ENCODE measurements at regions not wholly inside any gene's neighbourhood (a gene's known extent, or its start where the extent isn't known, plus 50 kb on each side); places are given as distances from the start of the nearest gene placed in this dataset.

DNA sequence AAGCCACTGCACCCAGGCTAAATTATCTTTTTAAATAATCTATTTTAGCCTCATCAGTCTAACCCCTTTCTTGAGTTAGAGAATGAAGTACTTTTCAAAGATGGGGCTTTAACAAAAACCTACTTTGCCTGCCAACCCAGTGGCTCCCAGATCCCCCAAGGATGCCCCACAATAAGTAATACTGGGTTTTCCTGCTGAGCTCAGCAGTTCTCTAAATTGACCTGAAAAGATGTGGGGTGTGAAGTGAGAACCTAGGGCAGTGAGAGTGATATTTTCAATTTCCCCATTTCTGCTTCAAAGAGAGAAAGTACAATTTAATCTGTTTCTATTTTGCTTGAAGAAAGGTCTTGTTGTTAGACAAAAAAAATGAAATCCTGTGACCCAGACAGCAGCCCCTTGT is 318.5 kb upstream of the UMPS start:
- DNase-seq (ENCODE audit: low read depth in 2 of 2): no peak
- H3K4me3 ChIP-seq (replicated peaks in 1 of 2; ENCODE audit: low read depth in 2 of 2, low read length in 2 of 2): no peak overlapping the region
- no peak for TF ChIP-seq CTCF (IDR thresholded peaks at IDR 0.05; ENCODE audit: low read depth, low read length)

DNA sequence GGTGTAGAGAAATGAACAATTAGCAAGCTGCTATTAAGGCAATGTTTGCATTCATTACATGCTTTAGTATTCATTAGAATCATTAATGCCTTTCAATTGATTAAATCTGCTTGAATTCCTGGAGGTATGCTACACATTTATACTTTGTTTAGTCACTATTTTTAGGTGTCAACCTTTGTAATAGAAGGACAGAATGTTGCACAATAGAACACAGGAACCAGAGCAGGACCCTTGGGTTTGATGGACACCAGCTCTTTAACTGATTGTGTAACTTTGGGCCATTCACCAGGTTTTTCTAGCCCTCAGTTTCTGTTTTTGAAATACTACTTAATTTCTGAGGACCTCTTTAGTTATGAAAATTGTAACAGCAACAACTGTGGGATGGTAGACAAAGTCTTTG is 317.6 kb upstream of the UMPS start:
- no peak for TF ChIP-seq CTCF (IDR thresholded peaks at IDR 0.05; ENCODE audit: low read depth, low read length)
- H3K4me3 ChIP-seq (replicated peaks in 1 of 2; ENCODE audit: low read depth in 2 of 2, low read length in 2 of 2): no peak overlapping the region

GRCh38 chr3:124413393-124413792 is 316.9 kb upstream of the UMPS start:
- H3K4me3 ChIP-seq (replicated peaks in 1 of 2; ENCODE audit: low read depth in 2 of 2, low read length in 2 of 2): no peak overlapping the region
- DNase-seq (ENCODE audit: low read depth in 2 of 2): no peak
- TF ChIP-seq CTCF (IDR thresholded peaks at IDR 0.05; ENCODE audit: low read depth, low read length): no peak

More for the DNA sequence above, 317.6 kb upstream of the UMPS start:
- DNase-seq (ENCODE audit: low read depth in 2 of 2): no peak

GRCh38 chr3:124413989-124414598 is 316.2 kb upstream of the UMPS start:
- TF ChIP-seq CTCF (IDR thresholded peaks at IDR 0.05; ENCODE audit: low read depth, low read length): no peak
- no peak for DNase-seq (ENCODE audit: low read depth in 2 of 2)
- no peak overlapping the region for H3K4me3 ChIP-seq (replicated peaks in 1 of 2; ENCODE audit: low read depth in 2 of 2, low read length in 2 of 2)

DNA sequence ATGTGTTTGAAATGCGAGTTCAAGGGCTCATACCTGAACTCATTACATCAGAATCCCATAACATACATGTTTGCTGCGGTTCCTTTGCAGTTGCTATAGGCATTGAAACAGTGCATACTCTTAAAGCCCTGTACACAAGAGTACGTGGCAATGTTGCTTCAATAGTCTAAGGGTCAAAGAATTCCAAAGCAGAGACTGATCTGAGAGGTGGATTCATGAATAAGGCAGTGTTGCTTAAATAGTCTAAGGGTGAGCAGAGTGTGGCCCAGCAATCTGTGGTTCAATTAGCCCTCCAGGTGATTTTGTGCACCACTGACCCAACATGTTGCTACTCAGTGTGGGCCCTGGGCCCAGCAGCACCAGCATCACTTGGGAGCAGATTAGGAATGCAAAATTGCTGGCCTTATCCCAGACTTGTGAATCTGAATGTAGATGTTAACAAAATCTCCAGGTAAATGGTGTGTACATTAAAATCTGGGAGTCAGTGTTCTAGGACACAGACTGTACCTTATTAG is 314.7 kb upstream of the UMPS start:
- no peak for TF ChIP-seq CTCF (IDR thresholded peaks at IDR 0.05; ENCODE audit: low read depth, low read length)
- DNase-seq (ENCODE audit: low read depth in 2 of 2): no peak
- H3K4me3 ChIP-seq (replicated peaks in 1 of 2; ENCODE audit: low read depth in 2 of 2, low read length in 2 of 2): no peak overlapping the region

GRCh38 chr3:124419303-124419702 is 310.9 kb upstream of the UMPS start:
- no peak overlapping the region for H3K4me3 ChIP-seq (replicated peaks in 1 of 2; ENCODE audit: low read depth in 2 of 2, low read length in 2 of 2)
- no peak for DNase-seq (ENCODE audit: low read depth in 2 of 2)
- TF ChIP-seq CTCF (IDR thresholded peaks at IDR 0.05; ENCODE audit: low read depth, low read length): no peak

- no peak for TF ChIP-seq CTCF (IDR thresholded peaks at IDR 0.05; ENCODE audit: low read depth, low read length)
Observed at GRCh38 chr3:124420392-124420791, 309.9 kb upstream of the UMPS start.

More at GRCh38 chr3:124420392-124420791, 309.9 kb upstream of the UMPS start:
- no peak overlapping the region for H3K4me3 ChIP-seq (replicated peaks in 1 of 2; ENCODE audit: low read depth in 2 of 2, low read length in 2 of 2)
- DNase-seq (ENCODE audit: low read depth in 2 of 2): no peak
